GM12872 (cell line): ENCODE measurements at regions not wholly inside any gene's neighbourhood (a gene's known extent, or its start where the extent isn't known, plus 50 kb on each side); places are given as distances from the start of the nearest gene placed in this dataset.

ENCODE experiments used
- CTCF ChIP-seq: IDR thresholded peaks from 3 replicates; pipeline ENCODE4 v1.5.1; 2011; ENCODE audit warnings: low read depth, mild to moderate bottlenecking, low read length, moderate library complexity; ENCODE audit not compliant: insufficient read depth

GRCh38 chr5:97967292-97967691 is 784.2 kb upstream of the RIOK2 start:
- no peak for TF ChIP-seq CTCF

- TF ChIP-seq CTCF: no peak
Measured at GRCh38 chr5:97968346-97968745, 785.3 kb upstream of the RIOK2 start.

- no peak for TF ChIP-seq CTCF
Measured at GRCh38 chr5:97979740-97980139, 793.7 kb upstream of the RGMB start.

GRCh38 chr5:97980291-97980690 is 793.2 kb upstream of the RGMB start:
- no peak for TF ChIP-seq CTCF

GRCh38 chr5:97986069-97986468 is 787.4 kb upstream of the RGMB start:
- TF ChIP-seq CTCF: no peak

GRCh38 chr5:97991236-97991635 is 782.2 kb upstream of the RGMB start:
- TF ChIP-seq CTCF: no peak

GRCh38 chr5:97998941-97999340 is 774.5 kb upstream of the RGMB start:
- no peak for TF ChIP-seq CTCF

GRCh38 chr5:98004463-98004862 is 769.0 kb upstream of the RGMB start:
- TF ChIP-seq CTCF: no peak
